ENCODE measurements at regions not wholly inside any gene's neighbourhood (a gene's known extent, or its start where the extent isn't known, plus 50 kb on each side); places are given as distances from the start of the nearest gene placed in this dataset.

DNA sequence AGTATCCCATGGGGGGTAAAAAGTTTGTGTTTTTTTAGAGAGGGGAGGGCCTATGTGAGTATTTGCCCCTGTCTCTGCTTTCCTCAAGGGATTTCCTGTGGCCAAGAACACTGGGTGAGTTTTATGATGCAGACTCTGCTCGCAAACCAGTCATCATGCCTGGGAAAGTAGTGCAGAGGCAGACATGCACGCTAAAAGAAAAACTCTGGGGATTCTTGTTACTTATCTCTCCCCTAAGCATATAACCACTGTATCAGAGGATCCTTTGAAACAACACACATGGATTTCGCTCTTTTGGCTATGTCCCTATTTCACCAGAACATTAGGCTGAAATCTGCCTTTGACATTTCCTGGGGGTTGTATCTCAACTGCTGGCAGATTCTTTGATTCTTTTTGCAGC is 1845.8 kb upstream of the SEL1L start:
- no peak overlapping the region for H4K91ac ChIP-seq (ENCODE audit: low read depth, low read length)
- H3K4me1 ChIP-seq (ENCODE audit: control insufficient read depth in 1 of 2, insufficient read depth in 2 of 2, low read length in 2 of 2) = no peaks in the 10 kb centered on the region
- H4K12ac ChIP-seq (ENCODE audit: low read depth, low read length) = no peak overlapping the region
- no peak overlapping the region for H3K9ac ChIP-seq (ENCODE audit: low read length)
- no peaks in the 10 kb centered on the region for H3K36me3 ChIP-seq (ENCODE audit: control insufficient read depth in 1 of 2, insufficient read depth in 2 of 2, low read length in 2 of 2)
- WGBS (ENCODE audit: extremely low coverage, insufficient coverage, insufficient read length) = no CpG with 5 or more reads among the region's 3 CpGs
- H3K27me3 ChIP-seq (ENCODE audit: insufficient read depth, low read length) = no peaks in the 10 kb centered on the region
- H3K4ac ChIP-seq (ENCODE audit: low read depth, low read length) = no peak overlapping the region
- no peak overlapping the region for H2BK5ac ChIP-seq (ENCODE audit: low read depth, low read length, poor library complexity)
- H3K79me1 ChIP-seq (ENCODE audit: low read length) = no peaks in the 10 kb centered on the region
- no peak overlapping the region for H3K14ac ChIP-seq (ENCODE audit: low read length)
- H3K18ac ChIP-seq (ENCODE audit: low read length) = no peak overlapping the region
- H3K27ac ChIP-seq (ENCODE audit: low read depth, low read length) = no peak overlapping the region
- no peak overlapping the region for H2BK120ac ChIP-seq (ENCODE audit: insufficient read depth, low read length, poor library complexity)
- no peaks in the 10 kb centered on the region for H3K9me3 ChIP-seq (ENCODE audit: insufficient read depth, low read depth, low read length)
- no peak overlapping the region for H4K8ac ChIP-seq (ENCODE audit: low read depth, low read length)
- H3K23ac ChIP-seq (ENCODE audit: low read length) = no peak overlapping the region
- DNase-seq = no peak
- no peak overlapping the region for H2BK12ac ChIP-seq (ENCODE audit: low read length)
- no peak overlapping the region for H3K4me2 ChIP-seq (ENCODE audit: low read length)
- H3K4me3 ChIP-seq (ENCODE audit: low read depth, low read length) = no peak overlapping the region
- H2AK5ac ChIP-seq (ENCODE audit: low read length) = no peak overlapping the region
- H2AFZ ChIP-seq (ENCODE audit: insufficient read depth, low read length, poor library complexity) = no peak overlapping the region
- no peaks in the 10 kb centered on the region for H3K79me2 ChIP-seq (ENCODE audit: control insufficient read depth, insufficient read depth, low read length, poor library complexity)

DNA sequence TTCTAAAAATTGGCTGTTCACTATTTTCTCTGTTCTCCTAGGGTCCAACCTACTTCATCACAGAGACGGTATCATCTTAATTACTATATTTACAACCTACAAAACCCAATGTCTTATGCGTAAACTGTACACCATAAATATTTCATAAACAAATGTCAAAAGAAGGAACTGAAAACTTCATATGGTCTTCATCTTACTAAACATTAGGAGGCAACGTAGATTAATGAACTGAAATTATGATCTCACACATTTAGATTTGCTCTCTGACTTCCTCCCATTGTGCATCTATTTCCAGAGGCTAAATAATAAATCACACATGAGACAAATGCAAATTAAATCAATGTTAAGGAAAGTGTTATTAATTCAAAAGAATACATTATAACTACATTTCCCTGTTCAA is 1850.6 kb upstream of the SEL1L start:
- H3K4me2 ChIP-seq (ENCODE audit: low read length) = no peak overlapping the region
- H3K4me3 ChIP-seq (ENCODE audit: low read depth, low read length) = no peak overlapping the region
- no peak for DNase-seq
- H4K12ac ChIP-seq (ENCODE audit: low read depth, low read length) = no peak overlapping the region
- no peak overlapping the region for H3K4ac ChIP-seq (ENCODE audit: low read depth, low read length)
- no peak overlapping the region for H2AFZ ChIP-seq (ENCODE audit: insufficient read depth, low read length, poor library complexity)
- no CpG with 5 or more reads among the region's 3 CpGs for WGBS (ENCODE audit: extremely low coverage, insufficient coverage, insufficient read length)
- H3K4me1 ChIP-seq (ENCODE audit: control insufficient read depth in 1 of 2, insufficient read depth in 2 of 2, low read length in 2 of 2) = no peaks in the 10 kb centered on the region
- H3K27me3 ChIP-seq (ENCODE audit: insufficient read depth, low read length) = no peaks in the 10 kb centered on the region
- no peak overlapping the region for H4K8ac ChIP-seq (ENCODE audit: low read depth, low read length)
- H2BK5ac ChIP-seq (ENCODE audit: low read depth, low read length, poor library complexity) = no peak overlapping the region
- H3K36me3 ChIP-seq (ENCODE audit: control insufficient read depth in 1 of 2, insufficient read depth in 2 of 2, low read length in 2 of 2) = no peaks in the 10 kb centered on the region
- H3K18ac ChIP-seq (ENCODE audit: low read length) = no peak overlapping the region
- H4K91ac ChIP-seq (ENCODE audit: low read depth, low read length) = no peak overlapping the region
- H2AK5ac ChIP-seq (ENCODE audit: low read length) = no peak overlapping the region
- no peak overlapping the region for H2BK12ac ChIP-seq (ENCODE audit: low read length)
- no peak overlapping the region for H3K9ac ChIP-seq (ENCODE audit: low read length)
- no peak overlapping the region for H3K14ac ChIP-seq (ENCODE audit: low read length)
- no peak overlapping the region for H2BK120ac ChIP-seq (ENCODE audit: insufficient read depth, low read length, poor library complexity)
- H3K79me2 ChIP-seq (ENCODE audit: control insufficient read depth, insufficient read depth, low read length, poor library complexity) = no peaks in the 10 kb centered on the region
- H3K79me1 ChIP-seq (ENCODE audit: low read length) = no peaks in the 10 kb centered on the region
- no peak overlapping the region for H3K27ac ChIP-seq (ENCODE audit: low read depth, low read length)
- H3K9me3 ChIP-seq (ENCODE audit: insufficient read depth, low read depth, low read length) = no peaks in the 10 kb centered on the region
- H3K23ac ChIP-seq (ENCODE audit: low read length) = no peak overlapping the region

DNA sequence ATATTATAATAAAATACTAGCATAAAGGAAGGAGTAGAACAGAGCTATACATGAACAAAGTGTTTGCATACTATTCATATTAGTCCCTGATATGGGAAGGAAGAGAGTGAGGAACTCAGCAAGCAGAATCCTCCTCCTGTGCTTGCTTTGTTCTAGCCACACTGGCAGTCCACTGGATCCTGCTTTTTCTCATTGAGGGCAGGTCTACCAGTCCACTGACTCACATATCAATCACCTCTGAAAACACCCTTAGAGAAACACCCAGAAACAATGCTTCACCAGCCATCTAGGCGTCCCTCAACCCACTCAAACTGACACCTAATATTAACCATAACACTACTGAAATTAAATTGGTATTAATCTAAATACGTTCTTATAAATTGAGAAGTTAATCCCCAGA is 1861.7 kb upstream of the SEL1L start:
- Histone ChIP-seq H3K4me2 (ENCODE audit: low read length) (no peak overlapping the region), H2BK12ac (ENCODE audit: low read length) (no peak overlapping the region), H3K27me3 (ENCODE audit: insufficient read depth, low read length) (no peaks in the 10 kb centered on the region), H3K18ac (ENCODE audit: low read length) (no peak overlapping the region), H3K36me3 (ENCODE audit: control insufficient read depth in 1 of 2, insufficient read depth in 2 of 2, low read length in 2 of 2) (no peaks in the 10 kb centered on the region), H3K9me3 (ENCODE audit: insufficient read depth, low read depth, low read length) (no peaks in the 10 kb centered on the region), H2BK120ac (ENCODE audit: insufficient read depth, low read length, poor library complexity) (no peak overlapping the region), H3K4me3 (ENCODE audit: low read depth, low read length) (no peak overlapping the region), H3K4me1 (ENCODE audit: control insufficient read depth in 1 of 2, insufficient read depth in 2 of 2, low read length in 2 of 2) (no peaks in the 10 kb centered on the region), H3K14ac (ENCODE audit: low read length) (no peak overlapping the region), H3K27ac (ENCODE audit: low read depth, low read length) (no peak overlapping the region), H3K79me1 (ENCODE audit: low read length) (no peaks in the 10 kb centered on the region), H2AFZ (ENCODE audit: insufficient read depth, low read length, poor library complexity) (no peak overlapping the region), H4K8ac (ENCODE audit: low read depth, low read length) (no peak overlapping the region), H3K4ac (ENCODE audit: low read depth, low read length) (no peak overlapping the region), H3K79me2 (ENCODE audit: control insufficient read depth, insufficient read depth, low read length, poor library complexity) (no peaks in the 10 kb centered on the region), H4K12ac (ENCODE audit: low read depth, low read length) (no peak overlapping the region), H3K23ac (ENCODE audit: low read length) (no peak overlapping the region), H4K91ac (ENCODE audit: low read depth, low read length) (no peak overlapping the region), H2BK5ac (ENCODE audit: low read depth, low read length, poor library complexity) (no peak overlapping the region), H2AK5ac (ENCODE audit: low read length) (no peak overlapping the region), H3K9ac (ENCODE audit: low read length) (no peak overlapping the region)
- DNase-seq = no peak
- WGBS (ENCODE audit: extremely low coverage, insufficient coverage, insufficient read length) = no CpG with 5 or more reads among the region's 2 CpGs

GRCh38 chr14:83416476-83416875 is 1882.8 kb upstream of the SEL1L start:
- no peak overlapping the region for H3K23ac ChIP-seq (ENCODE audit: low read length)
- no peak overlapping the region for H4K12ac ChIP-seq (ENCODE audit: low read depth, low read length)
- no peak overlapping the region for H3K9ac ChIP-seq (ENCODE audit: low read length)
- H2AFZ ChIP-seq (ENCODE audit: insufficient read depth, low read length, poor library complexity) = no peak overlapping the region
- H3K79me2 ChIP-seq (ENCODE audit: control insufficient read depth, insufficient read depth, low read length, poor library complexity) = no peaks in the 10 kb centered on the region
- WGBS (ENCODE audit: extremely low coverage, insufficient coverage, insufficient read length) = no CpG with 5 or more reads among the region's 2 CpGs
- no peak overlapping the region for H3K4ac ChIP-seq (ENCODE audit: low read depth, low read length)
- H2AK5ac ChIP-seq (ENCODE audit: low read length) = no peak overlapping the region
- no peak overlapping the region for H4K8ac ChIP-seq (ENCODE audit: low read depth, low read length)
- H2BK120ac ChIP-seq (ENCODE audit: insufficient read depth, low read length, poor library complexity) = no peak overlapping the region
- no peak overlapping the region for H3K4me2 ChIP-seq (ENCODE audit: low read length)
- H3K27ac ChIP-seq (ENCODE audit: low read depth, low read length) = no peak overlapping the region
- H3K79me1 ChIP-seq (ENCODE audit: low read length) = no peaks in the 10 kb centered on the region
- H3K9me3 ChIP-seq (ENCODE audit: insufficient read depth, low read depth, low read length) = no peaks in the 10 kb centered on the region
- H4K91ac ChIP-seq (ENCODE audit: low read depth, low read length) = no peak overlapping the region
- H3K4me3 ChIP-seq (ENCODE audit: low read depth, low read length) = no peak overlapping the region
- DNase-seq = no peak
- H3K4me1 ChIP-seq (ENCODE audit: control insufficient read depth in 1 of 2, insufficient read depth in 2 of 2, low read length in 2 of 2) = no peaks in the 10 kb centered on the region
- H3K18ac ChIP-seq (ENCODE audit: low read length) = no peak overlapping the region
- no peak overlapping the region for H2BK5ac ChIP-seq (ENCODE audit: low read depth, low read length, poor library complexity)
- H2BK12ac ChIP-seq (ENCODE audit: low read length) = no peak overlapping the region
- no peak overlapping the region for H3K14ac ChIP-seq (ENCODE audit: low read length)
- no peaks in the 10 kb centered on the region for H3K27me3 ChIP-seq (ENCODE audit: insufficient read depth, low read length)
- H3K36me3 ChIP-seq (ENCODE audit: control insufficient read depth in 1 of 2, insufficient read depth in 2 of 2, low read length in 2 of 2) = no peaks in the 10 kb centered on the region
